Rectal smooth muscle tissue (tissue), 1 donor: ENCODE measurements at regions not wholly inside any gene's neighbourhood (a gene's known extent, or its start where the extent isn't known, plus 50 kb on each side); places are given as distances from the start of the nearest gene placed in this dataset.

ENCODE experiments used
- H3K27ac ChIP-seq: one replicate; pipeline ENCODE4 v1.7.0; 2013; ENCODE audit warnings: low read depth, low read length, inconsistent platforms
- H3K27me3 ChIP-seq: one replicate; pipeline ENCODE4 v1.7.0; 2013; ENCODE audit warnings: low read length; ENCODE audit not compliant: control insufficient read depth, insufficient read depth
- H3K36me3 ChIP-seq: one replicate; pipeline ENCODE4 v1.7.0; 2013; ENCODE audit warnings: low read length; ENCODE audit not compliant: control insufficient read depth, insufficient read depth
- H3K4me1 ChIP-seq: one replicate; pipeline ENCODE4 v1.7.0; 2013; ENCODE audit warnings: low read length; ENCODE audit not compliant: control insufficient read depth, insufficient read depth
- H3K4me3 ChIP-seq: one replicate; pipeline ENCODE4 v1.7.0; 2013; ENCODE audit warnings: low read length
- H3K9ac ChIP-seq: one replicate; pipeline ENCODE4 v1.7.0; 2013; ENCODE audit warnings: low read length

GRCh38 chr15:97909291-97909891 lies 51.1 kb upstream of the ARRDC4 start:
- no peak overlapping the region for H3K27ac ChIP-seq
- no peaks in the 10 kb centered on the region for H3K36me3 ChIP-seq
- no peaks in the 10 kb centered on the region for H3K4me1 ChIP-seq
- no peak overlapping the region for H3K9ac ChIP-seq
- H3K4me3 ChIP-seq = no peak overlapping the region
- no peaks in the 10 kb centered on the region for H3K27me3 ChIP-seq
